Activated B cell treated with CpG ODN at 0.5 μM for 24 hours (primary cell): ENCODE measurements at regions not wholly inside any gene's neighbourhood (a gene's known extent, or its start where the extent isn't known, plus 50 kb on each side); places are given as distances from the start of the nearest gene placed in this dataset.

Experiments
- ATAC-seq: fragments of 200-7000 bp; cut with Tn5 transposase; one replicate; pipeline ENCODE4 v1.10.0; 2021; ENCODE audit warnings: low read depth, mild to moderate bottlenecking, moderate library complexity
- CTCF ChIA-PET: fragments of 350-600 bp; sonication (Branson Sonifier 250); formaldehyde crosslinking; loops from one replicate; lab custom pipeline; 2021; ENCODE audit warnings: antibody characterized with exemption; lab: Charles Lee
- POLR2A ChIA-PET: fragments of 350-600 bp; sonication (Branson Sonifier 250); formaldehyde crosslinking; loops from one replicate; lab custom pipeline; 2021; ENCODE audit warnings: antibody characterized with exemption; lab: Charles Lee
- DNase-seq: peaks from one replicate; pipeline ENCODE4 v3.0.0; 2022
- H3K27ac Mint-ChIP-seq: one replicate; pipeline ENCODE4 v1.8.0; 2020; ENCODE audit warnings: mixed read lengths
- H3K27me3 Mint-ChIP-seq: one replicate; pipeline ENCODE4 v1.8.0; 2021; ENCODE audit warnings: mixed read lengths
- H3K36me3 Mint-ChIP-seq: one replicate; pipeline ENCODE4 v1.8.0; 2021; ENCODE audit warnings: low read depth, mixed read lengths
- H3K4me1 Mint-ChIP-seq: one replicate; pipeline ENCODE4 v1.8.0; 2021; ENCODE audit warnings: mixed read lengths
- H3K4me3 Mint-ChIP-seq: one replicate; pipeline ENCODE4 v1.8.0; 2020; ENCODE audit warnings: mild to moderate bottlenecking, mixed read lengths
- H3K9me3 Mint-ChIP-seq: one replicate; pipeline ENCODE4 v1.8.0; 2020; ENCODE audit warnings: mixed read lengths
- CTCF ChIP-seq: fragments of 200-600 bp; IDR thresholded peaks from one replicate; pipeline ENCODE4 v1.8.0; 2022; ENCODE audit warnings: antibody characterized with exemption, mild to moderate bottlenecking
- intact Hi-C: fragments of 100-400 bp; cut with micrococcal nuclease; formaldehyde crosslinking; loops from one replicate; pipeline ENCODE4 v1.15.1; 2024

- intact Hi-C loops, result no loop called here
- CTCF ChIA-PET, result no interaction called here
Measured at GRCh38 chr4:17367201-17367600, 144.7 kb downstream of the QDPR start.

GRCh38 chr4:17366496-17366895 lies 145.4 kb downstream of the QDPR start:
- Mint-ChIP-seq H3K27me3 (peaks cover 4% of the 10 kb centered on the region), H3K9me3 (no peaks in the 10 kb centered on the region), H3K4me1 (no peaks in the 10 kb centered on the region), H3K4me3 (no peak overlapping the region), H3K27ac (no peak overlapping the region), H3K36me3 (no peaks in the 10 kb centered on the region)
- no peak for TF ChIP-seq CTCF
- POLR2A ChIA-PET, result no interaction called here
- CTCF ChIA-PET, result no interaction called here
- no peak for ATAC-seq
- DNase-seq, result no peak
- intact Hi-C loops, result no loop called here

More at GRCh38 chr4:17367201-17367600, 144.7 kb downstream of the QDPR start:
- Mint-ChIP-seq H3K27me3 (peaks cover 4% of the 10 kb centered on the region), H3K4me3 (no peak overlapping the region), H3K27ac (no peak overlapping the region), H3K9me3 (no peaks in the 10 kb centered on the region), H3K4me1 (no peaks in the 10 kb centered on the region), H3K36me3 (no peaks in the 10 kb centered on the region)
- DNase-seq (no peak), ATAC-seq (no peak)
- POLR2A ChIA-PET, result no interaction called here
- TF ChIP-seq CTCF, result no peak

GRCh38 chr4:17362430-17362829 lies 149.5 kb downstream of the QDPR start:
- intact Hi-C loops, result no loop called here
- H3K27me3 Mint-ChIP-seq, result peaks cover 4% of the 10 kb centered on the region
- H3K9me3 Mint-ChIP-seq, result no peaks in the 10 kb centered on the region
- H3K27ac Mint-ChIP-seq, result no peak overlapping the region
- CTCF ChIA-PET, result no interaction called here
- H3K4me3 Mint-ChIP-seq, result no peak overlapping the region
- no peaks in the 10 kb centered on the region for H3K4me1 Mint-ChIP-seq
- no peaks in the 10 kb centered on the region for H3K36me3 Mint-ChIP-seq
- ATAC-seq (no peak), DNase-seq (no peak)
- TF ChIP-seq CTCF, result no peak
- POLR2A ChIA-PET, result no interaction called here

- ChIA-PET POLR2A (no interaction called here), CTCF (interaction anchor here (0.6 kb wide), 1 partner anchor 291 kb away, joined by 3 read pairs; no protein-coding TSS in a partner anchor)
- intact Hi-C loops, result no loop called here
- Mint-ChIP-seq H3K9me3 (peaks cover 2% of the 10 kb centered on the region), H3K27ac (no peak overlapping the region), H3K27me3 (no peaks in the 10 kb centered on the region), H3K4me1 (no peaks in the 10 kb centered on the region), H3K36me3 (no peaks in the 10 kb centered on the region), H3K4me3 (no peak overlapping the region)
- TF ChIP-seq CTCF, result no peak
- no peak for DNase-seq
- no peak for ATAC-seq
Measured at GRCh38 chr4:17358241-17358640, 153.6 kb downstream of the QDPR start.

GRCh38 chr4:17356926-17357325 lies 155.0 kb downstream of the QDPR start:
- H3K4me1 Mint-ChIP-seq, result no peaks in the 10 kb centered on the region
- intact Hi-C loops, result no loop called here
- H3K4me3 Mint-ChIP-seq, result no peak overlapping the region
- POLR2A ChIA-PET, result no interaction called here
- no peak overlapping the region for H3K27ac Mint-ChIP-seq
- no peaks in the 10 kb centered on the region for H3K27me3 Mint-ChIP-seq
- CTCF ChIA-PET, result no interaction called here
- no peaks in the 10 kb centered on the region for H3K36me3 Mint-ChIP-seq
- ATAC-seq, result no peak
- peaks cover 2% of the 10 kb centered on the region for H3K9me3 Mint-ChIP-seq
- no peak for TF ChIP-seq CTCF
- DNase-seq, result no peak
